Neural progenitor cell (in vitro differentiated cells): ENCODE measurements at regions not wholly inside any gene's neighbourhood (a gene's known extent, or its start where the extent isn't known, plus 50 kb on each side); places are given as distances from the start of the nearest gene placed in this dataset.

Source experiments
- DNase-seq: peaks from one replicate; pipeline ENCODE4 v3.0.0-alpha.2; 2016; ENCODE audit warnings: low spot score
- H2AFZ ChIP-seq: fragments of 200-600 bp; sonication (generic); replicated peaks from 2 replicates; pipeline ENCODE4 v1.6.1; 2016; ENCODE audit warnings: antibody characterized with exemption
- H3F3A ChIP-seq: fragments of 200-600 bp; sonication (generic); 2 replicates; pipeline ENCODE4 v1.6.1; 2016; ENCODE audit warnings: antibody characterized with exemption, low read depth
- H3K27ac ChIP-seq: fragments of 200-600 bp; sonication (generic); 2 replicates; pipeline ENCODE4 v1.5.1; 2016; ENCODE audit warnings: mild to moderate bottlenecking
- H3K27me3 ChIP-seq: fragments of 200-600 bp; sonication (generic); 2 replicates; pipeline ENCODE4 v1.6.1; 2016; ENCODE audit warnings: mild to moderate bottlenecking, moderate library complexity
- H3K36me3 ChIP-seq: fragments of 200-600 bp; sonication (generic); 2 replicates; pipeline ENCODE4 v1.5.1; 2016
- H3K4me1 ChIP-seq: fragments of 200-600 bp; sonication (generic); 2 replicates; pipeline ENCODE4 v1.6.1; 2016; ENCODE audit warnings: mixed run types
- H3K4me2 ChIP-seq: fragments of 200-600 bp; sonication (generic); 2 replicates; pipeline ENCODE4 v1.6.1; 2016
- H3K4me3 ChIP-seq: fragments of 200-600 bp; sonication (generic); 2 replicates; pipeline ENCODE4 v1.5.1; 2016
- H3K79me2 ChIP-seq: fragments of 200-600 bp; sonication (generic); 2 replicates; pipeline ENCODE4 v1.6.1; 2016; ENCODE audit warnings: low read depth
- H3K9ac ChIP-seq: fragments of 200-600 bp; sonication (generic); 2 replicates; pipeline ENCODE4 v1.6.1; 2016
- H3K9me3 ChIP-seq: fragments of 200-600 bp; sonication (generic); 2 replicates; pipeline ENCODE4 v1.5.1; 2016; ENCODE audit warnings: low read depth
- H4K20me1 ChIP-seq: fragments of 200-600 bp; sonication (generic); 2 replicates; pipeline ENCODE4 v1.6.1; 2016; ENCODE audit warnings: low read depth
- H3K27ac Mint-ChIP-seq: 3 replicates; pipeline ENCODE4 v1.8.0; 2021; ENCODE audit warnings: mixed read lengths
- H3K27me3 Mint-ChIP-seq: 2 replicates; pipeline ENCODE4 v1.8.0; 2022; ENCODE audit warnings: low read depth, mild to moderate bottlenecking, inconsistent platforms, moderate library complexity, mixed read lengths; ENCODE audit not compliant: insufficient read depth
- H3K36me3 Mint-ChIP-seq: 3 replicates; pipeline ENCODE4 v1.8.0; 2021; ENCODE audit warnings: mixed read lengths
- H3K4me1 Mint-ChIP-seq: 3 replicates; pipeline ENCODE4 v1.8.0; 2021; ENCODE audit warnings: mixed read lengths
- H3K4me3 Mint-ChIP-seq: 3 replicates; pipeline ENCODE4 v1.8.0; 2021; ENCODE audit warnings: mild to moderate bottlenecking, moderate library complexity, mixed read lengths
- H3K9me3 Mint-ChIP-seq: 3 replicates; pipeline ENCODE4 v1.8.0; 2020; ENCODE audit warnings: mixed read lengths
- CTCF ChIP-seq: fragments of 200-600 bp; sonication (generic); IDR thresholded peaks from 2 replicates; pipeline ENCODE4 v1.5.1; 2017; ENCODE audit warnings: antibody characterized with exemption, mild to moderate bottlenecking
- EZH2 ChIP-seq: fragments of 200-600 bp; sonication (generic); IDR thresholded peaks from 2 replicates; pipeline ENCODE4 v1.6.1; 2017; ENCODE audit warnings: antibody characterized with exemption, mild to moderate bottlenecking, moderate library complexity
- EZH2phosphoT487 ChIP-seq: fragments of 200-600 bp; sonication (generic); IDR thresholded peaks from 2 replicates; pipeline ENCODE4 v1.6.1; 2017; ENCODE audit warnings: antibody characterized with exemption

- Mint-ChIP-seq H3K27ac (no peak overlapping the region), H3K27me3 (peaks cover 13% of the 10 kb centered on the region), H3K9me3 (peaks cover 2% of the 10 kb centered on the region), H3K36me3 (no peaks in the 10 kb centered on the region), H3K4me3 (peak overlapping the region; percentile 76), H3K4me1 (peaks cover 10% of the 10 kb centered on the region)
- H3K27me3 ChIP-seq: peaks cover 42% of the 10 kb centered on the region
- no peaks in the 10 kb centered on the region for H3K79me2 ChIP-seq
- TF ChIP-seq EZH2: no peak
- TF ChIP-seq EZH2phosphoT487: no peak
- no peak for TF ChIP-seq CTCF
- peak overlapping the region; percentile 88 for H3K4me2 ChIP-seq
- no peak overlapping the region for H3K9ac ChIP-seq
- no peaks in the 10 kb centered on the region for H3K36me3 ChIP-seq
- H4K20me1 ChIP-seq: no peaks in the 10 kb centered on the region
- DNase-seq: peak; percentile 40
- peak overlapping the region; percentile 99 for H2AFZ ChIP-seq
- H3K4me1 ChIP-seq: peaks cover 6% of the 10 kb centered on the region
- peaks cover 11% of the 10 kb centered on the region for H3F3A ChIP-seq
- H3K27ac ChIP-seq: no peak overlapping the region
- no peaks in the 10 kb centered on the region for H3K9me3 ChIP-seq
- peak overlapping the region; percentile 56 for H3K4me3 ChIP-seq
Measured at GRCh38 chr14:97218274-97218673, 421.1 kb downstream of the VRK1 start.

GRCh38 chr14:97218691-97219430 lies 421.7 kb downstream of the VRK1 start:
- H3K27ac Mint-ChIP-seq: no peak overlapping the region
- H3F3A ChIP-seq: peaks cover 11% of the 10 kb centered on the region
- no peak overlapping the region for H3K27ac ChIP-seq
- H3K4me1 ChIP-seq: peaks cover 8% of the 10 kb centered on the region
- no peaks in the 10 kb centered on the region for H3K36me3 ChIP-seq
- H3K9ac ChIP-seq: no peak overlapping the region
- TF ChIP-seq CTCF (peak; percentile 32), EZH2phosphoT487 (peak; percentile 18), EZH2 (no peak)
- peaks cover 42% of the 10 kb centered on the region for H3K27me3 ChIP-seq
- DNase-seq: peak; percentile 79
- no peaks in the 10 kb centered on the region for H3K9me3 ChIP-seq
- H2AFZ ChIP-seq: peak overlapping the region; percentile 99
- H3K9me3 Mint-ChIP-seq: peaks cover 2% of the 10 kb centered on the region
- no peaks in the 10 kb centered on the region for H4K20me1 ChIP-seq
- H3K79me2 ChIP-seq: no peaks in the 10 kb centered on the region
- H3K4me3 ChIP-seq: peak overlapping the region; percentile 56
- H3K4me3 Mint-ChIP-seq: peak overlapping the region; percentile 76
- peaks cover 15% of the 10 kb centered on the region for H3K4me1 Mint-ChIP-seq
- peak overlapping the region; percentile 88 for H3K4me2 ChIP-seq
- H3K36me3 Mint-ChIP-seq: no peaks in the 10 kb centered on the region
- peaks cover 15% of the 10 kb centered on the region for H3K27me3 Mint-ChIP-seq

GRCh38 chr14:97219431-97220017 lies 422.3 kb downstream of the VRK1 start:
- Histone ChIP-seq H3K27ac (no peak overlapping the region), H3K36me3 (no peaks in the 10 kb centered on the region), H3F3A (peaks cover 11% of the 10 kb centered on the region), H3K4me2 (peak overlapping the region; percentile 88), H3K79me2 (no peaks in the 10 kb centered on the region), H3K9ac (no peak overlapping the region), H3K4me1 (peaks cover 13% of the 10 kb centered on the region), H2AFZ (peak overlapping the region; percentile 99), H3K4me3 (peak overlapping the region; percentile 56), H3K27me3 (peaks cover 42% of the 10 kb centered on the region), H3K9me3 (no peaks in the 10 kb centered on the region), H4K20me1 (no peaks in the 10 kb centered on the region)
- TF ChIP-seq CTCF (no peak), EZH2 (no peak), EZH2phosphoT487 (no peak)
- Mint-ChIP-seq H3K27ac (no peak overlapping the region), H3K4me3 (peak overlapping the region; percentile 78), H3K27me3 (peaks cover 15% of the 10 kb centered on the region), H3K36me3 (no peaks in the 10 kb centered on the region), H3K9me3 (peaks cover 2% of the 10 kb centered on the region), H3K4me1 (peaks cover 19% of the 10 kb centered on the region)
- DNase-seq: no peak
